Anterior cingulate cortex (tissue), 58 donors: ENCODE measurements at regions not wholly inside any gene's neighbourhood (a gene's known extent, or its start where the extent isn't known, plus 50 kb on each side); places are given as distances from the start of the nearest gene placed in this dataset.

Experiments used
- DNase-seq, 58 donors: peaks; one replicate each; lab custom pipeline; 2025; lab: John Stamatoyannopoulos, UW

- no peak for DNase-seq
These were observed 68.0 kb upstream of the GALNT9 start for GRCh38 chr12:132397152-132397933.

GRCh38 chr12:132396657-132397056 is 67.3 kb upstream of the GALNT9 start:
- no peak for DNase-seq

- no peak for DNase-seq
These were observed 66.5 kb upstream of the GALNT9 start for GRCh38 chr12:132395908-132396305.

- DNase-seq: no peak
These were observed 66.0 kb upstream of the GALNT9 start for GRCh38 chr12:132395192-132395907.

- DNase-seq: no peak
These were observed 64.9 kb upstream of the GALNT9 start for GRCh38 chr12:132393991-132394949.

- DNase-seq: no peak
These were observed 63.9 kb upstream of the GALNT9 start for GRCh38 chr12:132393245-132393795.

GRCh38 chr12:132392389-132393244 is 63.2 kb upstream of the GALNT9 start:
- no peak for DNase-seq

- DNase-seq: no peak
These were observed 62.1 kb upstream of the GALNT9 start for GRCh38 chr12:132391326-132392041.

GRCh38 chr12:132390287-132391076 is 61.1 kb upstream of the GALNT9 start:
- DNase-seq: no peak

GRCh38 chr12:132389526-132390286 is 60.3 kb upstream of the GALNT9 start:
- no peak for DNase-seq

GRCh38 chr12:132389026-132389425 is 59.6 kb upstream of the GALNT9 start:
- no peak for DNase-seq

- DNase-seq: no peak
These were observed 59.1 kb upstream of the GALNT9 start for GRCh38 chr12:132388379-132389015.

- no peak for DNase-seq
These were observed 57.6 kb upstream of the GALNT9 start for GRCh38 chr12:132386926-132387497.

GRCh38 chr12:132385923-132386751 is 56.7 kb upstream of the GALNT9 start:
- DNase-seq: no peak
